ENCODE measurements at regions not wholly inside any gene's neighbourhood (a gene's known extent, or its start where the extent isn't known, plus 50 kb on each side); places are given as distances from the start of the nearest gene placed in this dataset.

GRCh38 chr7:15860264-15860949 is 173.9 kb upstream of the MEOX2 start:
- TF ChIP-seq, protein P1, sequence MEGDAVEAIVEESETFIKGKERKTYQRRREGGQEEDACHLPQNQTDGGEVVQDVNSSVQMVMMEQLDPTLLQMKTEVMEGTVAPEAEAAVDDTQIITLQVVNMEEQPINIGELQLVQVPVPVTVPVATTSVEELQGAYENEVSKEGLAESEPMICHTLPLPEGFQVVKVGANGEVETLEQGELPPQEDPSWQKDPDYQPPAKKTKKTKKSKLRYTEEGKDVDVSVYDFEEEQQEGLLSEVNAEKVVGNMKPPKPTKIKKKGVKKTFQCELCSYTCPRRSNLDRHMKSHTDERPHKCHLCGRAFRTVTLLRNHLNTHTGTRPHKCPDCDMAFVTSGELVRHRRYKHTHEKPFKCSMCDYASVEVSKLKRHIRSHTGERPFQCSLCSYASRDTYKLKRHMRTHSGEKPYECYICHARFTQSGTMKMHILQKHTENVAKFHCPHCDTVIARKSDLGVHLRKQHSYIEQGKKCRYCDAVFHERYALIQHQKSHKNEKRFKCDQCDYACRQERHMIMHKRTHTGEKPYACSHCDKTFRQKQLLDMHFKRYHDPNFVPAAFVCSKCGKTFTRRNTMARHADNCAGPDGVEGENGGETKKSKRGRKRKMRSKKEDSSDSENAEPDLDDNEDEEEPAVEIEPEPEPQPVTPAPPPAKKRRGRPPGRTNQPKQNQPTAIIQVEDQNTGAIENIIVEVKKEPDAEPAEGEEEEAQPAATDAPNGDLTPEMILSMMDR (IDR thresholded peaks at IDR 0.05; ENCODE audit: poor library complexity, severe bottlenecking) = no peak
- no peaks in the 10 kb centered on the region for H3K9me3 ChIP-seq (ENCODE audit: severe bottlenecking)
- H3K27ac ChIP-seq (ENCODE audit: poor library complexity, severe bottlenecking) = no peak overlapping the region
- no peak overlapping the region for H3K4me3 ChIP-seq (ENCODE audit: severe bottlenecking)
- DNase-seq (ENCODE audit: low spot score) (no peak), ATAC-seq (ENCODE audit: low read depth) (no peak)
- H3K36me3 ChIP-seq (ENCODE audit: low read depth) = no peaks in the 10 kb centered on the region
- H3K4me1 ChIP-seq (ENCODE audit: insufficient read depth, poor library complexity, severe bottlenecking) = no peaks in the 10 kb centered on the region
- H3K27me3 ChIP-seq (ENCODE audit: insufficient read depth, poor library complexity, severe bottlenecking) = no peaks in the 10 kb centered on the region

GRCh38 chr7:15857026-15857425 is 170.5 kb upstream of the MEOX2 start:
- no peaks in the 10 kb centered on the region for H3K4me1 ChIP-seq (ENCODE audit: insufficient read depth, poor library complexity, severe bottlenecking)
- ATAC-seq (ENCODE audit: low read depth) (no peak), DNase-seq (ENCODE audit: low spot score) (no peak)
- TF ChIP-seq, protein P1 (IDR thresholded peaks at IDR 0.05; ENCODE audit: poor library complexity, severe bottlenecking) = no peak
- H3K9me3 ChIP-seq (ENCODE audit: severe bottlenecking) = no peaks in the 10 kb centered on the region
- H3K36me3 ChIP-seq (ENCODE audit: low read depth) = no peaks in the 10 kb centered on the region
- H3K27me3 ChIP-seq (ENCODE audit: insufficient read depth, poor library complexity, severe bottlenecking) = no peaks in the 10 kb centered on the region
- H3K4me3 ChIP-seq (ENCODE audit: severe bottlenecking) = no peak overlapping the region
- no peak overlapping the region for H3K27ac ChIP-seq (ENCODE audit: poor library complexity, severe bottlenecking)

DNA sequence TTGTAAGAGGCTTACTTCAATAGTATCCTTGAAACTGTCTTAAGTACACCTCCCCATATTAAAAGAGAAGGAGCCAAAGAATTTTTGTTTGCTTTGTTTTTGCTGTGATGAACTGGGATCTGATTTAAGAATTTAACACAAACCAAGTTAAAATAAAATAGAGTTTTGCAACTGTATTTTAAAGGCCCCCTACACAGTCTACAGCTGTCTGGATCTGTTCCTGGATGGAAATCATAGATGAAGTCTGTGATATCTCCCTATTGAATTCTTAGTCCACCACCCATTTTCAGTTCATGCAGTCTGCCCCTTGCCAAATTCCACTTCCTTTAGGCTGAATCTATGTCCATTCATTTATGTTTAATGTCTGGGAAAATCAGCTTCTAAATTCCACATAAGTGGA is 169.8 kb upstream of the MEOX2 start:
- H3K9me3 ChIP-seq (ENCODE audit: severe bottlenecking) = no peaks in the 10 kb centered on the region
- no peak overlapping the region for H3K4me3 ChIP-seq (ENCODE audit: severe bottlenecking)
- no peak overlapping the region for H3K27ac ChIP-seq (ENCODE audit: poor library complexity, severe bottlenecking)
- H3K36me3 ChIP-seq (ENCODE audit: low read depth) = no peaks in the 10 kb centered on the region
- DNase-seq (ENCODE audit: low spot score) (no peak), ATAC-seq (ENCODE audit: low read depth) (no peak)
- H3K4me1 ChIP-seq (ENCODE audit: insufficient read depth, poor library complexity, severe bottlenecking) = no peaks in the 10 kb centered on the region
- TF ChIP-seq, protein P1 (IDR thresholded peaks at IDR 0.05; ENCODE audit: poor library complexity, severe bottlenecking) = no peak
- no peaks in the 10 kb centered on the region for H3K27me3 ChIP-seq (ENCODE audit: insufficient read depth, poor library complexity, severe bottlenecking)

DNA sequence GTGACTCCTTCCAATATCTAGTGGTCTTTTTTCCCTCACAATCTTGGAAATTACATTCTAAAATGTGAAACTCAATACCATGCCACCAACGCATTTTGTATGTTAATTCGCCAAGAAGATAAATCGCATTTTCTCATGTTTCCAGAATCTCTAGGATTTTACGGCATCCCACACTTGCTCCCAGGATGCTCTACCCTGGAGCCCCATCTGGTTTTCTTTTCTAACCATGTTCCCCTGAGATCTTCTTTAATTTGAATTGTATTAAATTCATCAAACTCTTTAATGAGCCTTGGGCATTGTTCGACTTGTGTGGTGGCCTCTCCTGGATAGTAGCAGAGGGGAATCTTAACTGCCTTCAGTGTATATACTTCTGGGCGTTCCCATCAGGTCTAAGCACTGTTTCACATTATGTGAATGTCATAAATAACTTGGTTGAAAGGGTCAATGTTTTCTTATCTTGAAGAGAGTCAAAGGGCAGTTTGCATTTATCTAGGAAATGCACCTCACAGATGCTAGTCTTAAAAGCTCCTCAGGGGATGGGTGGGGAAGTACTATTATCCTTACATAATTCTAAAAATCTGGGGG is 169.1 kb upstream of the MEOX2 start:
- DNase-seq (ENCODE audit: low spot score) (no peak), ATAC-seq (ENCODE audit: low read depth) (no peak)
- Histone ChIP-seq H3K4me3 (ENCODE audit: severe bottlenecking) (no peak overlapping the region), H3K36me3 (ENCODE audit: low read depth) (no peaks in the 10 kb centered on the region), H3K27ac (ENCODE audit: poor library complexity, severe bottlenecking) (no peak overlapping the region), H3K9me3 (ENCODE audit: severe bottlenecking) (no peaks in the 10 kb centered on the region), H3K27me3 (ENCODE audit: insufficient read depth, poor library complexity, severe bottlenecking) (no peaks in the 10 kb centered on the region), H3K4me1 (ENCODE audit: insufficient read depth, poor library complexity, severe bottlenecking) (no peaks in the 10 kb centered on the region)
- TF ChIP-seq, protein P1 (IDR thresholded peaks at IDR 0.05; ENCODE audit: poor library complexity, severe bottlenecking) = no peak
